Tibial nerve (tissue), 4 donors: ENCODE measurements at regions not wholly inside any gene's neighbourhood (a gene's known extent, or its start where the extent isn't known, plus 50 kb on each side); places are given as distances from the start of the nearest gene placed in this dataset.

Experiments used
- DNase-seq, 2 donors: peaks; one replicate each; pipeline ENCODE4 v3.0.0-alpha.2; 2019; ENCODE audit warnings: low spot score in 2 of 2
- H3K27ac ChIP-seq, 4 donors: fragments of 200-600 bp; sonication (generic) in 3 of 4; one replicate each; pipeline ENCODE4 v1.5.1; 2017 to 2019; ENCODE audit warnings: mild to moderate bottlenecking in 1 of 4
- H3K27me3 ChIP-seq, 2 donors: fragments of 200-600 bp; sonication (generic) in 1 of 2; one replicate each; pipeline versions ENCODE4 v1.5.1 to v1.6.0; 2017 to 2019
- H3K36me3 ChIP-seq, 3 donors: fragments of 200-600 bp; sonication (generic); one replicate each; pipeline ENCODE4 v1.5.1; 2018 to 2019
- H3K4me1 ChIP-seq, 4 donors: fragments of 200-600 bp; sonication (generic) in 3 of 4; one replicate each; pipeline ENCODE4 v1.5.1; 2017 to 2019
- H3K4me3 ChIP-seq, 4 donors: fragments of 200-600 bp; sonication (generic) in 3 of 4; one replicate each; pipeline ENCODE4 v1.5.1; 2017 to 2019; ENCODE audit warnings: mild to moderate bottlenecking in 1 of 4, moderate library complexity in 1 of 4
- H3K9me3 ChIP-seq, 4 donors: fragments of 200-600 bp; sonication (generic) in 3 of 4; one replicate each; pipeline ENCODE4 v1.5.1; 2017 to 2019
- EP300 ChIP-seq, 2 donors: sonication (generic); formaldehyde crosslinking; IDR thresholded peaks; one replicate each; pipeline ENCODE4 v1.6.1; 2017; ENCODE audit warnings: antibody characterized with exemption in 2 of 2, mild to moderate bottlenecking in 1 of 2
- POLR2A ChIP-seq, 2 donors: fragments of 450-650 bp; IDR thresholded peaks; one replicate each; pipeline ENCODE4 v1.6.1; 2017; ENCODE audit warnings: antibody characterized with exemption in 2 of 2, mild to moderate bottlenecking in 2 of 2, moderate library complexity in 2 of 2
- WGBS, 2 donors: methylation state at CpG; one replicate each; pipeline ENCODE4 v1.1.5; 2018; 5-methylcytosine and 5-hydroxymethylcytosine counted together
- TF ChIP-seq, protein P1 (sequence below), 5 experiments: fragments of 200-600 bp in 3 of 5; fragments of 450-650 bp in 2 of 5; sonication (generic) in 3 of 5; IDR thresholded peaks; one replicate each; pipeline ENCODE4 v1.5.1; 2016 to 2019; ENCODE audit warnings: antibody characterized with exemption in 5 of 5, mild to moderate bottlenecking in 3 of 5, moderate library complexity in 2 of 5

DNA sequence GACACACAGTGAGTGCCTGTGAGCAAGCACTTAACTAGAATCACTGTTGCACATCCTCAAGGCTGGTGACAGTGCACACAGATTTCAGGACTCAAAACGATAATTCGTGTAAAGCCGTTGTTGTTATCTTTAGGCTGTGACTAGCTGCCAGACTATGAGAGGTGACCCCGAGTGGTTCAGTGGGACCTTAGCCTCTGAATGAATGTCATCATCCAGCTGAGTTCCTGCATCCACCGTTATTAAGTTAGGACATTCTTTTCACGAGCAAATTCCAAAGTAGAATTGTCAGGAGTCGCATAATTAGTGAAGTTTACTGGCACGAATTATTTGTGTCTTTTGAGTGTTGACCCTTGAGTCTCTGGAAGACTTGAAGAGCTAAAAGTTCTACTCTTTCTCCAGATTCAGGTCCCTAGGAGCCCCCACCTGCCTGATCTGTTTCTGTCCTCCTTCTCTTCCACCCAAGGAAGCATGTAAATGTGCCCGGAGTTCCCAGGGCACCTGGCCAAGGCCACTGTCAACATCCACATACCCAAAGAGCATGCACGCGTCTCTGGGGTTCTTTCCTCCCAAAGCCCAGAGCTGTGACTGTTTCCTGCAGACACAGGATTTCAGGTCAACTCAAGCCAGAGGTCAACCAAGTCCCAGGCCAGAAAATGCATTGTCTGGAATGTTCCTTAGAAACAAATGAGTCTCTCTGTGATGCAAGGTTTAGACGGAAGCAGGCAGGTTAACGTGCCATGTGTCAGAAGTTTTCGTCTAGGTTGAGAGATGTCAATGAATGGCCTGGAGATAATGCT is 207.2 kb downstream of the TOMM20 start:
- DNase-seq: no peak
- 35 to 37% methylated on average over 14 of the region's 14 CpGs for WGBS, 2 donors
- TF ChIP-seq POLR2A (IDR thresholded peaks at IDR 0.05) (no peak), EP300 (IDR thresholded peaks at IDR 0.05) (peak in 1 of 2 donors; percentile 31)
- Histone ChIP-seq H3K27ac (peak overlapping the region in 2 of 4 donors; percentile 52 to 86), H3K4me3 (no peak overlapping the region), H3K9me3 (peaks cover 0 to 3% (median 0%) of the 10 kb centered on the region in 4 donors), H3K4me1 (peaks cover 0 to 72% (median 30%) of the 10 kb centered on the region in 4 donors), H3K36me3 (no peaks in the 10 kb centered on the region), H3K27me3 (no peaks in the 10 kb centered on the region)

GRCh38 chr1:234920843-234921140 is 207.8 kb downstream of the TOMM20 start:
- no peak for DNase-seq
- Histone ChIP-seq H3K36me3 (no peaks in the 10 kb centered on the region), H3K4me1 (peaks cover 0 to 72% (median 26%) of the 10 kb centered on the region in 4 donors), H3K27ac (peak overlapping the region in 3 of 4 donors; percentile 52 to 86 (median 70)), H3K27me3 (no peaks in the 10 kb centered on the region), H3K4me3 (no peak overlapping the region), H3K9me3 (peaks cover 0 to 3% (median 0%) of the 10 kb centered on the region in 4 donors)
- TF ChIP-seq EP300 (IDR thresholded peaks at IDR 0.05) (no peak), POLR2A (IDR thresholded peaks at IDR 0.05) (no peak)
- TF ChIP-seq, protein P1, sequence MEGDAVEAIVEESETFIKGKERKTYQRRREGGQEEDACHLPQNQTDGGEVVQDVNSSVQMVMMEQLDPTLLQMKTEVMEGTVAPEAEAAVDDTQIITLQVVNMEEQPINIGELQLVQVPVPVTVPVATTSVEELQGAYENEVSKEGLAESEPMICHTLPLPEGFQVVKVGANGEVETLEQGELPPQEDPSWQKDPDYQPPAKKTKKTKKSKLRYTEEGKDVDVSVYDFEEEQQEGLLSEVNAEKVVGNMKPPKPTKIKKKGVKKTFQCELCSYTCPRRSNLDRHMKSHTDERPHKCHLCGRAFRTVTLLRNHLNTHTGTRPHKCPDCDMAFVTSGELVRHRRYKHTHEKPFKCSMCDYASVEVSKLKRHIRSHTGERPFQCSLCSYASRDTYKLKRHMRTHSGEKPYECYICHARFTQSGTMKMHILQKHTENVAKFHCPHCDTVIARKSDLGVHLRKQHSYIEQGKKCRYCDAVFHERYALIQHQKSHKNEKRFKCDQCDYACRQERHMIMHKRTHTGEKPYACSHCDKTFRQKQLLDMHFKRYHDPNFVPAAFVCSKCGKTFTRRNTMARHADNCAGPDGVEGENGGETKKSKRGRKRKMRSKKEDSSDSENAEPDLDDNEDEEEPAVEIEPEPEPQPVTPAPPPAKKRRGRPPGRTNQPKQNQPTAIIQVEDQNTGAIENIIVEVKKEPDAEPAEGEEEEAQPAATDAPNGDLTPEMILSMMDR (IDR thresholded peaks at IDR 0.05): no peak
- 73 to 75% methylated on average over 4 of the region's 4 CpGs for WGBS, 2 donors

GRCh38 chr1:234920136-234920842 is 208.3 kb downstream of the TOMM20 start:
- H3K27ac ChIP-seq: peak overlapping the region in 3 of 4 donors; percentile 70 to 86 (median 86)
- WGBS, 2 donors: 82 to 92% methylated on average over 8 of the region's 8 CpGs
- no peaks in the 10 kb centered on the region for H3K27me3 ChIP-seq
- no peak for DNase-seq
- no peak overlapping the region for H3K4me3 ChIP-seq
- peaks cover 0 to 3% (median 0%) of the 10 kb centered on the region in 4 donors for H3K9me3 ChIP-seq
- H3K4me1 ChIP-seq: peaks cover 0 to 71% (median 24%) of the 10 kb centered on the region in 4 donors
- TF ChIP-seq POLR2A (IDR thresholded peaks at IDR 0.05) (no peak), EP300 (IDR thresholded peaks at IDR 0.05) (no peak)
- TF ChIP-seq, protein P1 (IDR thresholded peaks at IDR 0.05): no peak
- no peaks in the 10 kb centered on the region for H3K36me3 ChIP-seq

GRCh38 chr1:234918961-234919761 is 209.5 kb downstream of the TOMM20 start:
- Histone ChIP-seq H3K9me3 (peaks cover 0 to 3% (median 0%) of the 10 kb centered on the region in 4 donors), H3K27ac (peak overlapping the region in 3 of 4 donors; percentile 70 to 86 (median 86)), H3K4me1 (peaks cover 0 to 66% (median 21%) of the 10 kb centered on the region in 4 donors), H3K27me3 (no peaks in the 10 kb centered on the region), H3K36me3 (no peaks in the 10 kb centered on the region), H3K4me3 (no peak overlapping the region)
- peak in 1 of 2 donors; percentile 40 for DNase-seq
- TF ChIP-seq, protein P1 (IDR thresholded peaks at IDR 0.05): no peak
- no peak for TF ChIP-seq POLR2A (IDR thresholded peaks at IDR 0.05)
- peak in 1 of 2 donors; percentile 77 for TF ChIP-seq EP300 (IDR thresholded peaks at IDR 0.05)
- WGBS, 2 donors: 65 to 73% methylated on average over 15 of the region's 15 CpGs

- Histone ChIP-seq H3K27ac (peak overlapping the region in 3 of 4 donors; percentile 70 to 86 (median 86)), H3K9me3 (peaks cover 0 to 3% (median 0%) of the 10 kb centered on the region in 4 donors), H3K4me1 (peaks cover 0 to 66% (median 21%) of the 10 kb centered on the region in 4 donors), H3K27me3 (no peaks in the 10 kb centered on the region), H3K4me3 (no peak overlapping the region), H3K36me3 (no peaks in the 10 kb centered on the region)
- 13 to 19% methylated on average over 17 of the region's 17 CpGs for WGBS, 2 donors
- DNase-seq: no peak
- TF ChIP-seq EP300 (IDR thresholded peaks at IDR 0.05): peak; percentile 28 to 70
- TF ChIP-seq, protein P1 (IDR thresholded peaks at IDR 0.05): no peak
- TF ChIP-seq POLR2A (IDR thresholded peaks at IDR 0.05): no peak
These were observed 210.3 kb downstream of the TOMM20 start for GRCh38 chr1:234918181-234918841.
